ENCODE measurements at regions not wholly inside any gene's neighbourhood (a gene's known extent, or its start where the extent isn't known, plus 50 kb on each side); places are given as distances from the start of the nearest gene placed in this dataset.
"Not testable (repeated sequence)": the region's sequence is repeated elsewhere in the genome, so short reads cannot be mapped to it uniquely, and the experiment has no call there.

- TF ChIP-seq CTCF (conservative IDR thresholded peaks at IDR 0.05; ENCODE audit: low read depth, low read length) = no peak
- no peak overlapping the region for H3K4me3 ChIP-seq (ENCODE audit: low read length)
- no peak for DNase-seq (ENCODE audit: low read depth)
Measured at GRCh38 chr2:129393816-129394215, 585.6 kb upstream of the RAB6C start.

- no peak for DNase-seq (ENCODE audit: low read depth)
- peak; percentile 20 for TF ChIP-seq CTCF (conservative IDR thresholded peaks at IDR 0.05; ENCODE audit: low read depth, low read length)
- no peak overlapping the region for H3K4me3 ChIP-seq (ENCODE audit: low read length)
Measured at GRCh38 chr2:129396980-129397599, 582.4 kb upstream of the RAB6C start.

- DNase-seq (ENCODE audit: low read depth) = no peak
- TF ChIP-seq CTCF (conservative IDR thresholded peaks at IDR 0.05; ENCODE audit: low read depth, low read length) = no peak
- H3K4me3 ChIP-seq (ENCODE audit: low read length) = no peak overlapping the region
Measured at GRCh38 chr2:129400826-129401225, 578.6 kb upstream of the RAB6C start.

GRCh38 chr2:129402076-129402475 is 577.4 kb upstream of the RAB6C start:
- no peak overlapping the region for H3K4me3 ChIP-seq (ENCODE audit: low read length)
- DNase-seq (ENCODE audit: low read depth) = no peak
- no peak for TF ChIP-seq CTCF (conservative IDR thresholded peaks at IDR 0.05; ENCODE audit: low read depth, low read length)

GRCh38 chr2:129404000-129404685 is 575.3 kb upstream of the RAB6C start:
- TF ChIP-seq CTCF (conservative IDR thresholded peaks at IDR 0.05; ENCODE audit: low read depth, low read length) = no peak
- H3K4me3 ChIP-seq (ENCODE audit: low read length) = no peak overlapping the region
- DNase-seq (ENCODE audit: low read depth) = no peak

GRCh38 chr2:129408570-129408969 is 570.9 kb upstream of the RAB6C start:
- no peak for TF ChIP-seq CTCF (conservative IDR thresholded peaks at IDR 0.05; ENCODE audit: low read depth, low read length)
- DNase-seq (ENCODE audit: low read depth) = no peak
- no peak overlapping the region for H3K4me3 ChIP-seq (ENCODE audit: low read length)

GRCh38 chr2:129417041-129417440 is 562.4 kb upstream of the RAB6C start:
- not testable (repeated sequence) for H3K4me3 ChIP-seq (ENCODE audit: low read length); DNase-seq (ENCODE audit: low read depth)

All from retinal pigment epithelial cell (primary cell).